Hematopoietic multipotent progenitor cell treated with erythropoietin and hydrocortisone succinate and interleukin-3 and kit ligand, for 6 days (in vitro differentiated cells): ENCODE measurements at regions not wholly inside any gene's neighbourhood (a gene's known extent, or its start where the extent isn't known, plus 50 kb on each side); places are given as distances from the start of the nearest gene placed in this dataset.

Experiments
- DNase-seq: peaks from one replicate; pipeline ENCODE4 v3.0.0-alpha.2; 2015

DNA sequence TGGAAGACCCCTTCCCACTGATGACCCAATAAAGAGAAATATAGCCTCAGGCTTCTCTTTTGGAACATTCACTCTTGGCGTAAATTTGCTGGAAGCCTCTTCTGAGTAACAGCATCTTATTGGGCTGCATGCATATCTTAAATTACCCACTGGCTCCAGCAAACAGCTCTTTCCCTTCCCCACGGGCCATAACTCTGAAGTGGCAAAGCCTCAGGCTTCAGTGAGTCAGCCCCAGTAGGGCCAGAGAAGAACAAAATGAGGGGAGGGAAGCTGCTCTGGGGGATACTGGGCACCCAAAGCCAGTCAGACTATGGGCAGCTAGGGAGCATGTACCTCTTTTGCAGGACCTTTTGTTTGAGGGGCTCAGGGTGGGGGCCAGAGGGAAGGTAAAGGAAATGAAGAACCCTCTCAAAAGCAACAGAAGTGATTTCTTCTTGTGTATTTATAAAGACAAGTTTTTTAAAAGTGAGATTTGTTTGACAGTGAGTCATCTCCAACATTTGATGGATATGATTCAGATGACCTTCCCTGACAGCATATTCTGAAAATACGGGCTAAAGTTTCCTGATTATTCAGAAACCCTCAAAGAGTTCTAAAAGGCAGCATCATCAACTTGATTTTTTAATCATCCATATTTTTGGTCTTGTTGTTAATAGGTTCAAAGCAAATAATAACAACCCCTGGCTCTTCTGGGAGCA, 203.4 kb downstream of the KIF18A start:
- no peak for DNase-seq

GRCh38 chr11:27902981-27903624, 202.8 kb upstream of the BDNF start:
- DNase-seq = no peak

- DNase-seq = no peak
These were observed 197.9 kb upstream of the BDNF start for GRCh38 chr11:27898166-27898565.

DNA sequence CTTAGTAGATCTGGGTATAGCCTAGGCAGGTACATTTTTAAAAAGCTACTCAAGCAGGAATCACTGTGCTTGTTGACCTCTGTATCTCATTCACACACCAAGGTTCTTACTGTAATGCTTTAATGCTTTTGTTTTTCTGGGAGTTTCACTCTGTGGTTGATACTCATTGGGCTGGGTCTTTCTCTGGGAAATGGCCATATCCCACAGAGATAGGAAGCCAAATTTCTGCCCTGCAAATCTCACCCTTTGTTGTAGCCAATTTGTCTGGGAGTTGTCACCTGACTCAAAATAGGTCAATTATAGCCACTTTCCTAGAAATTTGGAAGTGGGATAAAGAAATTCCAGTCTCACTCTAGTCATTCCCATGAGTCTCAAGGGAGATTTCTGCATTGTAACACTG, 195.8 kb upstream of the BDNF start:
- no peak for DNase-seq

DNA sequence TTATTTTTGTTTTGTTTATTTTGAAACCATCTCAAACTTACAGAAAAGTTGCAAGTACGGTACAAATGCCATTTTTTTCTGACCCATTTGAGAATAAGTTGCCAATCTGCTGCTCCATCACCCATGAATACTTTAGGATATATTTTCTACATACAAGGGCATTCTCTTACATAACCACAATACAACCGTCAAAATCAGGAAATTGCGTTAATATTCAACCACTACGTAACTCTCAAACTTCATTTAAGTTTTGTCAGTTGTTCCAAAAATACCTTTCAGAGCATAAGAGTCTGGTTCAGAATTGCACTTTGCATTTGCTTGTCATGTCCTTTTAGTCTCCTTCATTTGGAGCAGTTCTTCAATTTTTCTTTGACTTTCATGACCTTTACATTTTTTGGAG, 194.3 kb upstream of the BDNF start:
- DNase-seq = peak; percentile 19

DNA sequence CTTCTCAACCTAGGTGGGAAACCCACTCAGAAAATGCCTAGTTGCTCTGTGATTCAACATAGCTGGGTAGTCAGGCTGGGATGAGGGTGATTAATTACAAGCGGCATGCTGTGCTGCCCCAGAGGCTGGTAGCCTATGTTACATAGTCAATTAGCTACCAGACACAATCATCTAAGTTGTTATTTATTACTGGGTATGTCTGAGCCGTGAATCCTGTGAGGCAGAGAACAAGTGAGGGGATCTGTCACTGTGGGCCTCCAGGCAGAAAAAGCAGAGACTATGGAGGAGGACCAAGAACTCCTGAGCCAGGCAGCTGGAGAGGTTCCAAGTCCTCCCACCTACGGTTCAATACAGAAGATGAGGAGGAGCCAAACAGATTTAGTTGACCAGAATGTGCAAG, 186.6 kb upstream of the BDNF start:
- DNase-seq = no peak

GRCh38 chr11:27882066-27882697, 181.9 kb upstream of the BDNF start:
- DNase-seq = no peak

- no peak for DNase-seq
These were observed 175.8 kb upstream of the BDNF start for GRCh38 chr11:27875831-27876775.

- peak; percentile 4 for DNase-seq
These were observed 175.0 kb upstream of the BDNF start for GRCh38 chr11:27874998-27875830.

DNA sequence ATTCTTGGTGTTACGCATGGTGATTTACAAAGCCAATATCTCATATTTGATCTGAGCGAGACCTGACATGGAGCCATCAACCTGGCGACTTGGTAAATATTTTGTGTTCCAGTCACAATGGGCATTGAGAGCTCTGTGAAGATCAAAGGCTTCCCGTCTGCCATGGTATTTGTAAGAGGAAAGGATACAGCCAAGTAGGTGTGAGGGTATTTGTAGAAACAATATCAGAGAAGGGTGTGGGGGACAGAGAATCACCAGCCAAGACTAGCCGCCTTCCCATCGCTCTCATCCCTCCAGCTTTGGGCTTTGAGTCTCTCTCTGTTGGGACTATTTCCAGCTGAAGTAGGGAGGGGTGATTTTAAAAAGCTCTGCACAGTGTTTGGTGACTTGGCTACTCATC, 173.4 kb upstream of the BDNF start:
- DNase-seq = no peak

DNA sequence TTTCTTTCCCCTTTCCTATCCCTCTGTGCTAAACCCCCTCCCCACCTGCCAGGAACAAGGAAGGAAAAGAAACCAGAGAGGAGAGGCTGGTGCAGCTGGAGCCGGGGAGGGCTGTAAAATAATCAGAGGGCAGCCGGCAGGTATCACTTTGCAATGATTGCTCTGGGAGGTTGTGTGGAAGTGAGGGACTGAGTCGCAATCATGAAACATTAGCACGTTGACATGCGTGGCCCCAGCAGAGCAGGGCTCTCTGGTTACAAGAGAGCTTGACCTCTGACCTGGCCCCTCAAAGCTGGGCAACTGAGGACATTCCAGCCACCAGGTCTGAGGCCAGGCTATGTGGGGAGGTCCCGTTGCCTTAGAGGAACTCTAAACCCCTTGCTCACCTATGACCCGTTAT, 170.8 kb upstream of the BDNF start:
- DNase-seq = no peak

GRCh38 chr11:27869701-27870100, 169.4 kb upstream of the BDNF start:
- DNase-seq = no peak

DNA sequence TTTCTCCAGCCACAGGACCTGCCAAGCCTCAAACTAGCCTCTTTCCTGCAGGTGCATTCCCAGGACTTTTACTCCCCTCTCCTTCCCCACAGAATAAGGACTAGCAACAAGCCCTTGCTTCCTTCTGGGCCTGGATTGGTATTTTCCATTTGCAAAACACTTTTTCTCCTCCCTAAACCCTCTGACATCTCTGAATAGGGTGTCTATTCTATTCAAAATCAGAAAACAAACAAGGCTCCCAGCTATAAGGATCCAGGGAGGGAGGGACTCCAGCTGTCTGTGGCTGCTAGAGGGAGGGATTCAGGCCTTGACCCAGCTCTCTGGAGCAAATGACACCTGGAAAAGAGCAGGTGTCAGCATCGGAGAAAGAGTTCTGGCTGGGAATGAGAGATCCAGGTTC, 168.5 kb upstream of the BDNF start:
- no peak for DNase-seq

DNA sequence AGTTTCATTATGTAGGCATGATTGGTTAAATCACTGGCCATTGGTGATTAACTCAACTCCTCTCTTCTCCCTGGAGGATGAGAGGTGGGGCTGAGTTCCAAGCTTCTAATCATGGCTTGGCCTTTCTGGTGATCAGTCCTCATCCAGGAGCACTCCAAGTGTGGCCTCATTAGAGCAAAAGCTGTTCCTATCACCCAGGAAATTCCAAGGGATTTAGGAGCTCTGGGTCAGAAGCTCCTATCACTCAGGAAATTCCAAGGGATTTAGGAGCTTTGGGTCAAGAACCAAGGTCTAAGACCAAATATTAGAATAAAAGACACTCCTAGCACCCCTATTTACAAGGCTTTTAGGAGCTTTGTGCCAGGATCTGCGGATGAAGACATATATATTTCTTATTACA, 168.0 kb upstream of the BDNF start:
- DNase-seq = no peak

GRCh38 chr11:27865105-27865504, 164.8 kb upstream of the BDNF start:
- DNase-seq = no peak

- DNase-seq = no peak
These were observed 164.4 kb upstream of the BDNF start for GRCh38 chr11:27864611-27865010.

DNA sequence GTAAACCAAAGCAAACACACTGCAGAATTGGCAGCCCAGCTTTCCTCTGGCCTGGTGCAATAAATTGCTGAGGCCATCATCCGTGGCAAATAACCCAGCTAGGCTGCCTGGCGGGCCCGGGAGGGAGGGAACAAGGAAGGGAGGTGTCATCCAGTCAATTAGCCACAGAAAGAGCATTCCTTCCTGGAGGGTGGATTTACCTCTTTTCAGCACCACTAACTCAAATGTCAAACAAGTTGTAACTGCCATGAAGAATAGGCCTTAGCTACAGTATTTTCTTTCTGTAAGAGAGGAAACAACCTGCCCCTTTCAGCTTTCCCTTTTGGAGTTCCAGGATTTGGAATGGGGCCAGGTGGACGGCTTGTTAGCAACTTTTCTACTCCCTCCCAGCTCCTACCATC, 163.8 kb upstream of the BDNF start:
- DNase-seq = no peak

DNA sequence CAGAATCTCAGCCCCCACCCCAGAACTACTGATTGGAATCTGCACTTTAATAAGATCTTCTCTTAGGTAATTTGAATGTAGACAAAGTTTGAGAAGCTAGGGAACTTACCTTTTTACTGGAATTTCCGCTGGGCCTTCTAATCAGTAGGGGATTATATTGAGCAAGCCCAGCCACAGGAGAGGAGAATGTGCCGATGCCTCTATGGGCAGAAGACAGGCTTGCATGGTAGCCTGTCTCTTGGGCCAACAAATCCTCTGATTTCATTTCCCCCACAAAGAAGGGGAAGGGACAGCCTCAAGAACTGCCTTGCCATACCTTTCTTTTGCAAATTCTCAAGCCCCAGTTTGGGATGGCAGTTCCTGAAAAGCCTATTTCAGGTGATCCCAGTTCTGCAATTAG, 163.4 kb upstream of the BDNF start:
- DNase-seq = no peak

- DNase-seq = no peak
These were observed 161.6 kb upstream of the BDNF start for GRCh38 chr11:27861706-27862430.

- DNase-seq = no peak
These were observed 160.6 kb upstream of the BDNF start for GRCh38 chr11:27860811-27861210.

GRCh38 chr11:27858866-27859265, 158.6 kb upstream of the BDNF start:
- no peak for DNase-seq

DNA sequence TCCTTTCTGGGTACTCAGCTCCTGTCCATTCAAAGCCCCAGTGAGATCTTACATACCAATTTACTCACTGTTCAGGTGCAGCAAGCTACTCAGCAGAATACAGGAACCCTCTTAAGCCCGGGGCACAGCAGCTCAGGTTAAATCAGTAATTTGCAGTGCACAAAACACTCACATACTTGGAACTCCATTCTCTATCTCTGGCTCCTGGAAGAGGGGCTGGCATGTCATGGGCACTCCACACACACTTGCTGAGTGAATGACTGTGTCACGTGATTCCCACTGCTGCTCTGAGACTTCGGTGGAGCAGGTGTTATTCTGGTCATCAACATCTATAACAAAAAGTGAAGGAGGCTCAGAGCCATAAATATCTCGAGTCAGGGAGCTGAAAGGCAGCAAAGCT, 157.3 kb upstream of the BDNF start:
- DNase-seq = no peak
